ENCODE measurements at regions not wholly inside any gene's neighbourhood (a gene's known extent, or its start where the extent isn't known, plus 50 kb on each side); places are given as distances from the start of the nearest gene placed in this dataset.

DNA sequence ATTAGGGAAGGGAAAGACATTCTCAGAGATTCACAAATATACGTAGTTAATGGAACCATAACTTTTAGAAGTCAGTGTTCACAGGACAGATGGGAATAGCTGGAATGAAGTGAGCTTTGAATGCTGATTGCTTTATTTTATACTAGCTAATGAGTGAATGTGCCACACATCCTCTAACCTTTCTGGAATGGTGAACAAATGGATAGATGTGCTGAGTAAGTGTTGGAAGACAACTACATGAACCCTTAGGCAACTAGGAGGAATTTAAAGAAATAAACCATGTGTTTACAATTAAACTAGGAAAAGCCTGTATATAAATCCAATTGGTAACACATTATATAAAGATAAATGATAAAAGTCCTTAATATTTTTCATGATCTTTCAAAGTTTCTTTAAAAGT lies 91.6 kb upstream of the LIMCH1 start:
- TF ChIP-seq, protein P1, sequence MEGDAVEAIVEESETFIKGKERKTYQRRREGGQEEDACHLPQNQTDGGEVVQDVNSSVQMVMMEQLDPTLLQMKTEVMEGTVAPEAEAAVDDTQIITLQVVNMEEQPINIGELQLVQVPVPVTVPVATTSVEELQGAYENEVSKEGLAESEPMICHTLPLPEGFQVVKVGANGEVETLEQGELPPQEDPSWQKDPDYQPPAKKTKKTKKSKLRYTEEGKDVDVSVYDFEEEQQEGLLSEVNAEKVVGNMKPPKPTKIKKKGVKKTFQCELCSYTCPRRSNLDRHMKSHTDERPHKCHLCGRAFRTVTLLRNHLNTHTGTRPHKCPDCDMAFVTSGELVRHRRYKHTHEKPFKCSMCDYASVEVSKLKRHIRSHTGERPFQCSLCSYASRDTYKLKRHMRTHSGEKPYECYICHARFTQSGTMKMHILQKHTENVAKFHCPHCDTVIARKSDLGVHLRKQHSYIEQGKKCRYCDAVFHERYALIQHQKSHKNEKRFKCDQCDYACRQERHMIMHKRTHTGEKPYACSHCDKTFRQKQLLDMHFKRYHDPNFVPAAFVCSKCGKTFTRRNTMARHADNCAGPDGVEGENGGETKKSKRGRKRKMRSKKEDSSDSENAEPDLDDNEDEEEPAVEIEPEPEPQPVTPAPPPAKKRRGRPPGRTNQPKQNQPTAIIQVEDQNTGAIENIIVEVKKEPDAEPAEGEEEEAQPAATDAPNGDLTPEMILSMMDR (IDR thresholded peaks at IDR 0.05), result no peak
- no peak for TF ChIP-seq POLR2A (IDR thresholded peaks at IDR 0.05; ENCODE audit: low read depth)

All from esophagus muscularis mucosa (tissue), 3 donors.